Gastrocnemius medialis (tissue), 4 donors: ENCODE measurements at regions not wholly inside any gene's neighbourhood (a gene's known extent, or its start where the extent isn't known, plus 50 kb on each side); places are given as distances from the start of the nearest gene placed in this dataset.

Experiments
- ATAC-seq, 2 donors: fragments of 150-250 bp; one replicate each; pipeline ENCODE4 v1.9.1; 2016
- DNase-seq, 2 donors: peaks; one replicate each; pipeline ENCODE4 v3.0.0-alpha.2; 2019
- H3K27ac ChIP-seq, 4 donors: fragments of 200-600 bp; sonication (generic); 1 replicate in 1 of 4; 2 replicates in 3 of 4; pipeline ENCODE4 v1.5.1; 2016 to 2018; ENCODE audit warnings: mild to moderate bottlenecking in 2 of 4, moderate library complexity in 1 of 4
- H3K27me3 ChIP-seq, 3 donors: fragments of 200-600 bp; sonication (generic) in 2 of 3; 1 replicate in 1 of 3; 2 replicates in 2 of 3; pipeline versions ENCODE4 v1.5.1 to v1.6.0; 2016 to 2019; ENCODE audit warnings: mild to moderate bottlenecking in 1 of 3, moderate library complexity in 1 of 3
- H3K36me3 ChIP-seq, 2 donors: fragments of 200-600 bp; sonication (generic) in 1 of 2; one replicate each; pipeline ENCODE4 v1.5.1; 2017 to 2018
- H3K4me1 ChIP-seq, 2 donors: fragments of 200-600 bp; sonication (generic) in 1 of 2; one replicate each; pipeline ENCODE4 v1.5.1; 2016 to 2017; ENCODE audit warnings: mild to moderate bottlenecking in 2 of 2
- H3K4me3 ChIP-seq, 4 donors: fragments of 200-600 bp; sonication (generic) in 3 of 4; 1 replicate in 1 of 4; 2 replicates in 3 of 4; pipeline ENCODE4 v1.5.1; 2016 to 2019; ENCODE audit warnings: mild to moderate bottlenecking in 2 of 4
- H3K9me3 ChIP-seq, 3 donors: fragments of 200-600 bp; sonication (generic) in 2 of 3; 1 replicate in 1 of 3; 2 replicates in 2 of 3; pipeline ENCODE4 v1.5.1; 2016 to 2019
- POLR2A ChIP-seq, 2 donors: fragments of 450-650 bp; IDR thresholded peaks; one replicate each; pipeline ENCODE4 v1.6.1; 2017; ENCODE audit warnings: antibody characterized with exemption in 2 of 2, mild to moderate bottlenecking in 2 of 2, moderate library complexity in 2 of 2
- in situ Hi-C, 4 donors: fragments of 200-750 bp; cut with MboI; loops; one replicate each; pipeline versions ENCODE4 v1.15.0 to v1.8.0; 2017; ENCODE audit warnings: low sequenced_read_pairs in 4 of 4
- intact Hi-C: fragments of 100-400 bp; cut with DNase I; formaldehyde crosslinking; loops from one replicate; pipeline ENCODE4 v1.15.1; 2023; ENCODE audit warnings: low total_unique reads
- TF ChIP-seq, protein P1 (sequence below), 5 experiments: fragments of 450-650 bp in 3 of 5; fragments of 200-600 bp in 2 of 5; sonication (generic) in 2 of 5; IDR thresholded peaks in 4 of 5; conservative IDR thresholded peaks in 1 of 5; 1 replicate in 4 of 5; 2 replicates in 1 of 5; pipeline ENCODE4 v1.5.1; 2016 to 2019; ENCODE audit warnings: antibody characterized with exemption in 5 of 5, mild to moderate bottlenecking in 3 of 5, moderate library complexity in 3 of 5

DNA sequence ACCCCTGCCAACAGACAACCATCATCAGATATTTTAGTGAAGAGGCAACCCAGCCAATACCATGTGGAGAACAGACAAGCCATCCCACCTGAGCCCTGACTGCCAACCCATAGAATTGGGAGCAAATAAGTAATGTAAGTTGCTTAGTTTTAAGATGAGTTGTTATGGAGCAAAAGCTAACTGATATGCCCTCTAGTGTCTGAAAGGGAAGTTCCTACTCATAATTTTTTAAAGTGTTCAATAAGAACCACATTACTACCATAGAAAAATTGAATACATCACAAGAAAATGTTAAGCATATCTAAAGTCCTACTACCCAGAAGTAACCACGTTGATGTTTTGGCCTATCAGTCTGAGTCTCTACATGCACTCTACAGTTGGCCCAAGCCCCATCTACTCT, 50.8 kb upstream of the SLC36A4 start:
- H3K27me3 ChIP-seq, result no peaks in the 10 kb centered on the region
- DNase-seq (no peak), ATAC-seq (no peak)
- peaks cover 0 to 3% of the 10 kb centered on the region in 2 donors for H3K4me1 ChIP-seq
- no peaks in the 10 kb centered on the region for H3K36me3 ChIP-seq
- in situ Hi-C loops, result no loop called here
- TF ChIP-seq POLR2A (IDR thresholded peaks at IDR 0.05), result no peak
- TF ChIP-seq, protein P1, sequence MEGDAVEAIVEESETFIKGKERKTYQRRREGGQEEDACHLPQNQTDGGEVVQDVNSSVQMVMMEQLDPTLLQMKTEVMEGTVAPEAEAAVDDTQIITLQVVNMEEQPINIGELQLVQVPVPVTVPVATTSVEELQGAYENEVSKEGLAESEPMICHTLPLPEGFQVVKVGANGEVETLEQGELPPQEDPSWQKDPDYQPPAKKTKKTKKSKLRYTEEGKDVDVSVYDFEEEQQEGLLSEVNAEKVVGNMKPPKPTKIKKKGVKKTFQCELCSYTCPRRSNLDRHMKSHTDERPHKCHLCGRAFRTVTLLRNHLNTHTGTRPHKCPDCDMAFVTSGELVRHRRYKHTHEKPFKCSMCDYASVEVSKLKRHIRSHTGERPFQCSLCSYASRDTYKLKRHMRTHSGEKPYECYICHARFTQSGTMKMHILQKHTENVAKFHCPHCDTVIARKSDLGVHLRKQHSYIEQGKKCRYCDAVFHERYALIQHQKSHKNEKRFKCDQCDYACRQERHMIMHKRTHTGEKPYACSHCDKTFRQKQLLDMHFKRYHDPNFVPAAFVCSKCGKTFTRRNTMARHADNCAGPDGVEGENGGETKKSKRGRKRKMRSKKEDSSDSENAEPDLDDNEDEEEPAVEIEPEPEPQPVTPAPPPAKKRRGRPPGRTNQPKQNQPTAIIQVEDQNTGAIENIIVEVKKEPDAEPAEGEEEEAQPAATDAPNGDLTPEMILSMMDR (IDR thresholded peaks at IDR 0.05 in 4 of 5, conservative IDR thresholded peaks at IDR 0.05 in 1 of 5), result no peak
- no peak overlapping the region for H3K4me3 ChIP-seq
- H3K9me3 ChIP-seq, result no peaks in the 10 kb centered on the region
- no peak overlapping the region for H3K27ac ChIP-seq
- intact Hi-C loops, result no loop called here

DNA sequence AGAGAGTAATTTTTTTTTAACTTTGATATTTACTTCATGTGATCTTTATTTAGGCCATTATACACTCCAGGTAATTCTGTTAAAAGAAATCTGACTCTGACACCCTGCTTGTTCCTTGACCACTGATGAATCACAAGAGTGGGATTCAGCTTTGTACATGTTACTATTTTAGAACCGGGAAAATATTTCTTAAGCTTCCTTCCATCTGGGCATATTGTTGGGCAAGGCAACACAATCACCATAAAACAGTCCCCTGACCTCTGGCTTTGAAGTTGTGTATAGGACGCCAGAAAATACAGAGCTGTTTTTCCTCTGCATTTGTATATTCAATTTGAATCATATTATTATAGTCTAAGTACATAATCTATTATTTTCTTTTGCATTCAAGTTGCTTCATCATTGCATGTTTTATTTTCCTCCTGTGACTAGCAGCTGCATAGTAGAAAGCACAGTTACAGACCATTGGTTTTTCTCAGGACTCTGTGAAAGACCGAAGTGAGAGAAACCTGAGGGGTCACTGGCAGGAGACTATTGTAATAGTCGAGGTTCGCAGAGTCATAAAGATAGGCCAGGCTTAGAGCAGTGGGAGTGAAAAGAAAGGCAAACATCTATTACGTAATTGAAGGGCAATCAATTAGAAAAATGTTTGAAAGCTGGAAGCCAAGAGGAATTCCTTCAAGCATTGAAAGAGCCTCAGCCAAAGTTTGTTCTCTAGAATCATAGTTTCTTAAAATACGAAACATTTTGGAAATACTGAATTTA, 51.8 kb upstream of the SLC36A4 start:
- Histone ChIP-seq H3K27ac (no peak overlapping the region), H3K4me3 (no peak overlapping the region), H3K36me3 (no peaks in the 10 kb centered on the region), H3K4me1 (peaks cover 0 to 3% of the 10 kb centered on the region in 2 donors), H3K27me3 (no peaks in the 10 kb centered on the region), H3K9me3 (no peaks in the 10 kb centered on the region)
- ATAC-seq, result peak; percentile 65 to 69
- DNase-seq, result no peak
- TF ChIP-seq, protein P1 (IDR thresholded peaks at IDR 0.05 in 4 of 5, conservative IDR thresholded peaks at IDR 0.05 in 1 of 5), result no peak
- no peak for TF ChIP-seq POLR2A (IDR thresholded peaks at IDR 0.05)
- in situ Hi-C loops, result no loop called here
- intact Hi-C loops, result no loop called here

GRCh38 chr11:93250326-93250725, 52.5 kb upstream of the SLC36A4 start:
- Histone ChIP-seq H3K27me3 (no peaks in the 10 kb centered on the region), H3K36me3 (no peaks in the 10 kb centered on the region), H3K27ac (no peak overlapping the region), H3K4me1 (peaks cover 0 to 3% of the 10 kb centered on the region in 2 donors), H3K9me3 (no peaks in the 10 kb centered on the region), H3K4me3 (no peak overlapping the region)
- intact Hi-C loops, result no loop called here
- TF ChIP-seq, protein P1 (IDR thresholded peaks at IDR 0.05 in 4 of 5, conservative IDR thresholded peaks at IDR 0.05 in 1 of 5), result no peak
- no peak for TF ChIP-seq POLR2A (IDR thresholded peaks at IDR 0.05)
- DNase-seq (no peak), ATAC-seq (no peak)
- in situ Hi-C loops, result no loop called here

- no peaks in the 10 kb centered on the region for H3K9me3 ChIP-seq
- H3K27me3 ChIP-seq, result no peaks in the 10 kb centered on the region
- no peak overlapping the region for H3K4me3 ChIP-seq
- H3K36me3 ChIP-seq, result no peaks in the 10 kb centered on the region
- DNase-seq (no peak), ATAC-seq (no peak)
- no peak overlapping the region for H3K27ac ChIP-seq
- intact Hi-C loops, result no loop called here
- in situ Hi-C loops, result no loop called here
- no peak for TF ChIP-seq POLR2A (IDR thresholded peaks at IDR 0.05)
- TF ChIP-seq, protein P1 (IDR thresholded peaks at IDR 0.05 in 4 of 5, conservative IDR thresholded peaks at IDR 0.05 in 1 of 5), result no peak
- H3K4me1 ChIP-seq, result peaks cover 0 to 3% of the 10 kb centered on the region in 2 donors
Measured at GRCh38 chr11:93251922-93252321, 54.1 kb upstream of the SLC36A4 start.
